Prostate gland (tissue), 2 donors: ENCODE measurements at regions not wholly inside any gene's neighbourhood (a gene's known extent, or its start where the extent isn't known, plus 50 kb on each side); places are given as distances from the start of the nearest gene placed in this dataset.

Experiments used
- POLR2A ChIP-seq: fragments of 450-650 bp; IDR thresholded peaks from one replicate; pipeline ENCODE4 v1.6.1; 2016; ENCODE audit warnings: antibody characterized with exemption, mild to moderate bottlenecking
- POLR2AphosphoS5 ChIP-seq: sonication (generic); formaldehyde crosslinking; IDR thresholded peaks from one replicate; pipeline ENCODE4 v1.6.1; 2017; ENCODE audit warnings: antibody characterized with exemption
- TF ChIP-seq, protein P1 (sequence below), 4 experiments: fragments of 200-600 bp in 2 of 4; fragments of 450-650 bp in 2 of 4; sonication (generic) in 2 of 4; IDR thresholded peaks; 1 replicate in 3 of 4; 2 replicates in 1 of 4; pipeline ENCODE4 v1.5.1; 2016 to 2019; ENCODE audit warnings: antibody characterized with exemption in 4 of 4, mild to moderate bottlenecking in 2 of 4, moderate library complexity in 2 of 4

DNA sequence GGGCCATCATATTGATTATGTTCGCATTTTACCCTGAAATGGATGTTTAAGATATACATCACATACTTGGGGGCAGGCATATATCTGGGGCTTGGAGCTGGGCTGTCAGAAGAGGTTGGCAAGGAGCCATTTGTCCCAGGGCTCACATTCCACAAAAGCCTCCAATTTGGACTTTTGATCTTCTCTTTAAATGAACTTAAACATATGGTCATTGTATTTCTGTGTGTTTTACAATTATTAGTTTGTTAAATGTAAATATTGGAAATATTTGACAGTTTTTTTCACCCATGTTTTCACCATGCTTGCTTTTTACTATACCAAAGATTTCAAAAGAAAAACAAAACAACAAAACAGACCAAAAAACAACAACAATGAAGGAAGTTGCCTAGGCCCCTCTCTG, 165.8 kb upstream of the MEIS1 start:
- TF ChIP-seq, protein P1, sequence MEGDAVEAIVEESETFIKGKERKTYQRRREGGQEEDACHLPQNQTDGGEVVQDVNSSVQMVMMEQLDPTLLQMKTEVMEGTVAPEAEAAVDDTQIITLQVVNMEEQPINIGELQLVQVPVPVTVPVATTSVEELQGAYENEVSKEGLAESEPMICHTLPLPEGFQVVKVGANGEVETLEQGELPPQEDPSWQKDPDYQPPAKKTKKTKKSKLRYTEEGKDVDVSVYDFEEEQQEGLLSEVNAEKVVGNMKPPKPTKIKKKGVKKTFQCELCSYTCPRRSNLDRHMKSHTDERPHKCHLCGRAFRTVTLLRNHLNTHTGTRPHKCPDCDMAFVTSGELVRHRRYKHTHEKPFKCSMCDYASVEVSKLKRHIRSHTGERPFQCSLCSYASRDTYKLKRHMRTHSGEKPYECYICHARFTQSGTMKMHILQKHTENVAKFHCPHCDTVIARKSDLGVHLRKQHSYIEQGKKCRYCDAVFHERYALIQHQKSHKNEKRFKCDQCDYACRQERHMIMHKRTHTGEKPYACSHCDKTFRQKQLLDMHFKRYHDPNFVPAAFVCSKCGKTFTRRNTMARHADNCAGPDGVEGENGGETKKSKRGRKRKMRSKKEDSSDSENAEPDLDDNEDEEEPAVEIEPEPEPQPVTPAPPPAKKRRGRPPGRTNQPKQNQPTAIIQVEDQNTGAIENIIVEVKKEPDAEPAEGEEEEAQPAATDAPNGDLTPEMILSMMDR (IDR thresholded peaks at IDR 0.05): no peak
- TF ChIP-seq POLR2AphosphoS5: no peak
- TF ChIP-seq POLR2A: no peak
